Left colon (tissue), 2 donors: ENCODE measurements at regions not wholly inside any gene's neighbourhood (a gene's known extent, or its start where the extent isn't known, plus 50 kb on each side); places are given as distances from the start of the nearest gene placed in this dataset.

Experiments used
- ATAC-seq: fragments of 200-7000 bp; cut with Tn5 transposase; one replicate; pipeline ENCODE4 v1.9.1; 2020; ENCODE audit warnings: mild to moderate bottlenecking, moderate library complexity
- DNase-seq, 2 donors: peaks; one replicate each; pipeline ENCODE4 v3.0.0-alpha.2; 2020
- intact Hi-C, 2 donors: fragments of 100-400 bp; cut with DNase I in 1 of 2; cut with micrococcal nuclease in 1 of 2; formaldehyde crosslinking; loops; one replicate each; pipeline versions ENCODE4 v1.11.2 to v1.14.0; 2022; cut with DNase I, micrococcal nuclease
- donor health status: DM: no; HTN: no; CAD: no.
- donor health status: DM: yes; HTN: yes; CAD: no.

- no peak for ATAC-seq
- intact Hi-C loops: no loop called here
- no peak for DNase-seq
These were observed 139.0 kb upstream of the KCNMB2 start for GRCh38 chr3:178397202-178397601.

- no peak for DNase-seq
- ATAC-seq: no peak
- intact Hi-C loops: no loop called here
These were observed 138.4 kb upstream of the KCNMB2 start for GRCh38 chr3:178397836-178398235.

- ATAC-seq: no peak
- intact Hi-C loops: no loop called here
These were observed 131.3 kb upstream of the KCNMB2 start for GRCh38 chr3:178404961-178405360.

DNA sequence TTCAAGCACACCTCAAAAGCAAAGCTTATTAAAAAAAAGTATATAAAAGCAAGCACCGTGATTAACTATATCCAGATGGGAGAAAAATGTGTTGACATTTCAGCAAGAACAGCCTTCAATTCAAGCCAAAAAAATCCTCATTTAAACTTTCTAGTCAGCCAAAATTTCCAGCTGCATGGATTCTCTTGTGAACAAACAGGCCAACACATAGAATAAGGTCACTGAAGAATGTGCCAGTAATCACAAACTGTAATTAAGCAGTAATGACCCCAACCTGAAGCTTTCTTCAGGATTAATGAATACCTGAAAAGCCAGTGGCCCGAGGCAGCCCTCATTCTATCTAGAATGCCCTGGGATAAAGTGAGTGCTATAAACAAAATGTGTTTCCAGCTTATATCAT, 130.7 kb upstream of the KCNMB2 start:
- ATAC-seq (no peak), DNase-seq (no peak)
- intact Hi-C loops: no loop called here

More at GRCh38 chr3:178404961-178405360, 131.3 kb upstream of the KCNMB2 start:
- no peak for DNase-seq

GRCh38 chr3:178406206-178406605, 130.0 kb upstream of the KCNMB2 start:
- ATAC-seq: no peak
- DNase-seq: no peak
- intact Hi-C loops: no loop called here

GRCh38 chr3:178415384-178415783, 120.9 kb upstream of the KCNMB2 start:
- DNase-seq: no peak
- intact Hi-C loops: no loop called here
- ATAC-seq: no peak

DNA sequence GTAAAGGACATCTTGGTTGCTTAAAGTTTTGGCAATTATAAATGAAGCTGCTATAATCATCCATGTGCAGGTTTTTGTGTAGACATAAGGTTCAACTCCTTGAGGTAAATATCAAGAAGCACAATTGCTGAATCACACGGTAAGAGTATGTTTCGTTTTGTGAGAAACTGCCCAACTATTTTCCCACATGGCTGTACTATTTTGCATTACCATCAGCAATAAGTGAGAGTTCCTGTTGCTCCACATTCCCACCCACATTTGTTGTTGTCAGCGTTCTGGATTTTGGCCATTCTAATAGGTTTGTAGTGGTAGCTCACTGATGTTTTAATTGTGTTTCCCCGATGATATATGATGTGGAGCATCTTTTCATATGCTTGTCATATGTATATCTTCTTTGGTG, 118.5 kb upstream of the KCNMB2 start:
- intact Hi-C loops: no loop called here
- no peak for ATAC-seq
- DNase-seq: no peak

DNA sequence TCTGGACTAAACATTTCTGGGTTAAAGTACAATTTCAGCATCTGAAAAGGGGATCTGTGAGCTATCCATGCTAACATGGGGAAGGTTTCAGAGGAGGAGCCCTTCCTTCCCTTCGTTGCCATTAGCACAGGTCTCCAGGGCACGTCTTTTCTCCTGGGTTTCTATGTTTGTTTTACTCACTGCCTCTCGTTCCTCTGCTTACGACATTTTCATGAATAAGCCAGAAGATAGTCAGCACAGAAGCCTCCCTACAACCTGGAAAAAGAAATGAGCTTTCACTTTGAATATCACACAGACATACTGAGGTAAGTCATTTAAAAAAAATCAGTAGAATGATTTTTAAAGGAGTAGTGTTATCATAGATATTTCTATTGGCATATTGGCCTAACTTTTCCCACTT, 117.2 kb upstream of the KCNMB2 start:
- no peak for ATAC-seq
- no peak for DNase-seq
- intact Hi-C loops: no loop called here

DNA sequence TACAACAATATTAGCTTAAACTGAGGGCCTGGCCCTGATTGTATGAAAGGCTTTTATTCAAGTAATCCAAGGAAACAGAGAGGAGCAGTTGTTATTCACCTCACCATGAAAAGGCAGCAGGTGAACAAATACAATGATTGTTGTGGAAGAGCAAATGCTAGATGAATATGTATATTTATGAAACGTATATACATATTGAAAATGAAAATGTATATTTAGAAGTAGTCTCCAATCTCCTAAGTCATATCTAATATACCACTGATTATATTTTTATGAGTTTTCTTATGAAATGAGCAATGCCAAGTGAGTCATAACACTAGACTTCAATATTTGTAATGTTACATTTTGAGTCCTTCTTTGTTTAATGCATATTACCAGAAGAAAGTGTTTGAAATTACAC, 116.2 kb upstream of the KCNMB2 start:
- ATAC-seq (no peak), DNase-seq (no peak)
- intact Hi-C loops: no loop called here

DNA sequence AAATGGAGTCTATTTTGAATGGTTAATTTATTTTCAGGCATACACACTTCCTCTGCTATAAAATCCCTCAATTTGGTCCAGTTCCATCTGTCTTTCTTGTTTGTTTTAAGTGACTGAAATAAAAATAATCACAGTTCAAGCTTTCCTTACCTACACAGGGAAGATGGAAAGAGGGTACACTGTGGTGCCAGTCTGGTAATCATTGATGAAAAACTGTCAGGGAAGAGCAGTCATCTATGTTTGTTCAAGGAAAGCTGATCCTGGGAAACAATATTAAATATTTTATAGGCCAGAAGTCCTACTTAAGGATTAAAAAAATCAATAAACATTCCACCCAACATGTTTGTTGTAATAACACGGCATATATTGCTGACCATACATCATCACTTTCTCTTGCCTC, 115.2 kb upstream of the KCNMB2 start:
- no peak for ATAC-seq

DNA sequence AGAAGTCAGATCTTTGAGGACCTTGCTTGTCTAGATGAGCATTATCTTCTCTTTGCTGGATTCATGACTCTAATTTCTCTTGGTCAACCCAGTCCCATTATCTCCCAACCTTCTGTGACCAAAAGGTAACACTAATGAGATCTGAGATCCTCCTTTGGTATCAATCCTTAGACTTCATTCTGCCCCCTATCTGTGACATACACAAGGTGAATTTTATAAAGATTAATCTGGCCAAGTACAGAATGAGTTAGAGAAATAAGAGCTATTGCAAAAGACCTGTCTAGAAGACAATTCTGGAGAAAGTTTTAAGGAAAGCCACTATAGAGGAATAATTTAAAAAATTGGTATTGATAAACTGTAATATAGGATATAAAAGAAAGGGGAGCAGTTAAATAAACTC, 113.8 kb upstream of the KCNMB2 start:
- no peak for ATAC-seq
- no peak for DNase-seq
- intact Hi-C loops: no loop called here

More for the DNA sequence above, 115.2 kb upstream of the KCNMB2 start:
- no peak for DNase-seq
- intact Hi-C loops: no loop called here

GRCh38 chr3:178428037-178428436, 108.2 kb upstream of the KCNMB2 start:
- ATAC-seq (no peak), DNase-seq (no peak)
- intact Hi-C loops: no loop called here

DNA sequence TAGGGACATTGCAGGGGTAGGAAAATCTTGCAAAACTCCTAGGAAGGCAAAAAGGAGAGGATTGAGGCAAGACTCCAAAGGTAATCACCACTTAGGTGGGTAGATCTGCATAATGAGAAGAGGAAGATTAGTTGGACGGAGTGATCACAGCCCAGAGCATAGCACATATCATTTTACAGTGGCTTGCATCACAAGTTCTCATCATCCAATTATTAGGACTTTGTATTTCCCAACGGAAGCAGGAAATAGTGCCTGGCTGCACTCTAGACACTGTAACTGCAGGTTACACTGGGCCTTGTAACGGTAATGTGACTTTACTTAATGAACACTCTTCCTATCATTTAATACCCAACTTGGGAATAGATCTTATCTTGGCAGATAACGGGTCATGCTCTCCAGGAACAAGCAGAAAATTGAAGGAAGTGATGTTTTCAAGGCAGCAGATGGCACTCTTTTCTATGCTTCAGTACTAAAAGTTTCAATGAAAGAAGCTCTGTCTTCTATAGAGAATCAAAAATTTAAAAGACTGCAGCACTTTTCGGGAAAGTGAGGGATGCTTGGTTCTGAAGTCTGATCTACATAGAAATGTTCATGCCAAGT, 101.9 kb upstream of the KCNMB2 start:
- intact Hi-C loops: no loop called here
- ATAC-seq (no peak), DNase-seq (no peak)

- intact Hi-C loops: loop anchor here in 1 of 2 donors (5.0 kb wide), 1 partner anchor 532 kb away; no protein-coding TSS in a partner anchor
- DNase-seq: no peak
These were observed 100.7 kb upstream of the KCNMB2 start for GRCh38 chr3:178435575-178435974.

DNA sequence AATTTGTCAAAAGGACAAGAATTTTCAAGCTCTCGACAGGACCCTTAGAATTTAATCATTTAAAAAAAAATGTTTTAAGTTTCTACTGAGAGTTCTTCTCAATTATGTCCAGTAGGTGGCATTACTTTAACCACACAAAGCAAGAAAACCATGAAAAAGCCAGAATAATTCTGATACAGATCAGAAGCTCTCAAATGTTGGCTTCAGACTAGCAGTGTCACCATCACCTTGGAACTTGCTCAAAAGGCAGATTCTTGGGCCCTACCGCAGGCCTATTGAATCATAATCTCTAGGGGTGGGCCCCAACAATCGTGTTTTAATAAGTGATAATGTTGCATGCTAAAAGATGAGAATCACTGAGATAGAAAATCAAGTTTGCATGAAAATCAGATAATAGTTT, 99.5 kb upstream of the KCNMB2 start:
- no peak for DNase-seq
- intact Hi-C loops: loop anchor here in 1 of 2 donors (5.0 kb wide), 1 partner anchor 531 kb away; no protein-coding TSS in a partner anchor
- ATAC-seq: no peak

More at GRCh38 chr3:178435575-178435974, 100.7 kb upstream of the KCNMB2 start:
- no peak for ATAC-seq

DNA sequence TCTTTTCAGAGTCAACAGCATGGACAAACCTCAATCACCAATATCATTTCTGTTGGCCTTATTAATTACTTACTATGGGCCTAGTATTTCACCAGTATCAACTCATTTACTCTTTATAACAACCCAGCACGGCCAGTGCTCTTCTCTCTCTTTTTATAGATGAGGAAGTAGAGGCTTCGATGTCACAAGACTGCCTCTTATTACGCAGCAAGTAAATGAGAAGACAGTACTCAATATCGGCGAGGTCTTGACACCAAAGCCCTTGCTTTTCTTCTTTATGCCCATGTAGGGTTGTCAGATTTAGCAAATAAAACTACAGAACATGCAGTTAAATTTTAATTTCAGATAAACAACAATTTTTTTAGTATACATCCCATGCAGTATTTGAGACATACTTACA, 99.0 kb upstream of the KCNMB2 start:
- DNase-seq: no peak
- intact Hi-C loops: loop anchor here in 1 of 2 donors (5.0 kb wide), 1 partner anchor 530 kb away; no protein-coding TSS in a partner anchor
- no peak for ATAC-seq

GRCh38 chr3:178439504-178439903, 96.7 kb upstream of the KCNMB2 start:
- DNase-seq (no peak), ATAC-seq (no peak)
- intact Hi-C loops: loop anchor here in 1 of 2 donors (5.0 kb wide), 1 partner anchor 528 kb away; no protein-coding TSS in a partner anchor

DNA sequence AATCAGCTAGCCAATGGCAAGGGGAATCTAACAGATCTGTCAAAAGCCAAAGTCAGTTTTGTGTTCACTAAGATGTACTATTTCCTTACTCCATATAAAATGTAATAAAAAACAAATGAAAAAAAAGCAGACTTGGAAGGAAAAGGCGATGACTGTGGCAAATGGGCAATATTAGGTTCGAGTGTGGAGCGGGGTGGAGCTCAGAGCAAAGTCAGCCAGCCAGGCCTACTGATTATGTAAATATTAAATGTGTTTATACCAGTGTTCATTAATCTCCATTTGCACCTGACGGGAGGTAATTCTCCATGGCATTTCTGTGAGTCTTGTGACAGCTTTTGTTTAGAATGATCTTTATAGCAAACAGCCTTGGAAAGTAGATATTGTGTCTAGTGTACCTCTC, 96.2 kb upstream of the KCNMB2 start:
- intact Hi-C loops: loop anchor here in 1 of 2 donors (10.0 kb wide), 1 partner anchor 535 kb away; no protein-coding TSS in a partner anchor
- no peak for ATAC-seq

GRCh38 chr3:178443634-178444033, 92.6 kb upstream of the KCNMB2 start:
- intact Hi-C loops: loop anchor here in 1 of 2 donors (10.0 kb wide), 1 partner anchor 531 kb away; no protein-coding TSS in a partner anchor
- DNase-seq (no peak), ATAC-seq (no peak)

More for the DNA sequence above, 96.2 kb upstream of the KCNMB2 start:
- DNase-seq: no peak

GRCh38 chr3:178445139-178445538, 91.1 kb upstream of the KCNMB2 start:
- intact Hi-C loops: loop anchor here in 1 of 2 donors (10.0 kb wide), 1 partner anchor 530 kb away; no protein-coding TSS in a partner anchor
- DNase-seq (no peak), ATAC-seq (no peak)

DNA sequence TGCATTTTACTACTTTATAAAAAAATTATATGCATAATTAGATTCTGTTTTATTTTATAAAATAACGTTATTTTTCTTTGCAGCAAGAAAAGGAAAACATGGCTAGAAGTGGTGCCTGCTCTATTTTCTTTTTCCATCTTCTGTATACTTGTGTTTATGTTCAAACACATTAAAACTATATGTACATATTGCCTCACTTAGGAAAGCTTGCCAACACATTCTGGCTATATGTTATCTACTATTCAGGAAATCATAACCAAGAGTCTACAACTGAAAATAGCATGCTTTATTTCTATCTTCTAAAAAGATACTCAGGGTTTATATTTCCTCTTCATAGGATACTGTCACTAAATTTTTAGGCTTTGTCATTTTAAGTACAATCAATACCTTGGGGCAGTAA, 90.2 kb upstream of the KCNMB2 start:
- intact Hi-C loops: loop anchor here in 1 of 2 donors (10.0 kb wide), 1 partner anchor 529 kb away; no protein-coding TSS in a partner anchor
- DNase-seq: no peak
- ATAC-seq: no peak
